HEK293 (cell line): ENCODE measurements at regions not wholly inside any gene's neighbourhood (a gene's known extent, or its start where the extent isn't known, plus 50 kb on each side); places are given as distances from the start of the nearest gene placed in this dataset.

ENCODE experiments used
- CTCF ChIA-PET: fragments of 350-600 bp; formaldehyde crosslinking; extraction: SDS; loops from one replicate; lab custom pipeline; 2021; ENCODE audit warnings: antibody characterized with exemption; lab: Yijun Ruan, JAX
- POLR2A ChIA-PET: fragments of 300-600 bp; formaldehyde crosslinking; extraction: SDS; loops from one replicate; lab custom pipeline; 2020; ENCODE audit warnings: antibody characterized with exemption, inconsistent platforms; lab: Yijun Ruan, JAX
- H3K27ac ChIP-seq: fragments of 200-500 bp; sonication (Bioruptor generic); 2 replicates; pipeline ENCODE4 v1.5.1; 2014; ENCODE audit warnings: low read depth, low read length, control low read depth, inconsistent platforms; ENCODE audit errors: extremely low read depth
- H3K36me3 ChIP-seq, 2 experiments: fragments of 200-500 bp in 1 of 2; sonication (Bioruptor generic) in 1 of 2; 1 replicate in 1 of 2; 2 replicates in 1 of 2; pipeline ENCODE4 v1.5.1; 2014 to 2017; ENCODE audit warnings: inconsistent platforms in 2 of 2, low read length in 2 of 2; ENCODE audit not compliant: control insufficient read depth in 2 of 2, insufficient read depth in 1 of 2
- H3K4me1 ChIP-seq: fragments of 200-500 bp; sonication (Bioruptor generic); 2 replicates; pipeline ENCODE4 v1.5.1; 2014; ENCODE audit warnings: mild to moderate bottlenecking, low read length, inconsistent platforms; ENCODE audit not compliant: control insufficient read depth, insufficient read depth
- H3K4me3 ChIP-seq: 2 replicates; pipeline ENCODE4 v1.5.1; 2011; ENCODE audit warnings: low read depth, mild to moderate bottlenecking, control low read depth, low read length, moderate library complexity
- H3K9me3 ChIP-seq: fragments of 200-500 bp; sonication (Bioruptor generic); 2 replicates; pipeline ENCODE4 v1.5.1; 2014; ENCODE audit warnings: low read depth, low read length, inconsistent platforms; ENCODE audit not compliant: control insufficient read depth, insufficient read depth
- EGR2 ChIP-seq: fragments of 450-650 bp; formaldehyde crosslinking; IDR thresholded peaks from 2 replicates; pipeline ENCODE4 v1.5.1; 2016; ENCODE audit warnings: low read depth, missing biosample characterization, missing genetic modification characterization
- KLF10 ChIP-seq: fragments of 450-650 bp; IDR thresholded peaks from 2 replicates; pipeline ENCODE4 v1.5.1; 2018; ENCODE audit warnings: missing biosample characterization, mild to moderate bottlenecking, missing genetic modification characterization
- KLF16 ChIP-seq: fragments of 450-650 bp; formaldehyde crosslinking; IDR thresholded peaks from 2 replicates; pipeline ENCODE4 v1.5.1; 2017; ENCODE audit warnings: missing biosample characterization, missing genetic modification characterization
- OSR2 ChIP-seq: fragments of 450-650 bp; formaldehyde crosslinking; IDR thresholded peaks from 2 replicates; pipeline ENCODE4 v1.5.1; 2016; ENCODE audit warnings: missing biosample characterization, missing genetic modification characterization
- PATZ1 ChIP-seq: fragments of 450-650 bp; formaldehyde crosslinking; IDR thresholded peaks from 2 replicates; pipeline ENCODE4 v1.5.1; 2016; ENCODE audit warnings: missing biosample characterization, missing genetic modification characterization
- RBAK ChIP-seq: fragments of 450-650 bp; formaldehyde crosslinking; IDR thresholded peaks from 2 replicates; pipeline ENCODE4 v1.5.1; 2016; ENCODE audit warnings: missing biosample characterization, missing genetic modification characterization
- SP2 ChIP-seq: fragments of 450-650 bp; formaldehyde crosslinking; IDR thresholded peaks from 2 replicates; pipeline ENCODE4 v1.5.1; 2016; ENCODE audit warnings: missing biosample characterization, missing genetic modification characterization
- SP3 ChIP-seq: fragments of 450-650 bp; formaldehyde crosslinking; IDR thresholded peaks from 2 replicates; pipeline ENCODE4 v1.5.1; 2016; ENCODE audit warnings: missing biosample characterization, missing genetic modification characterization
- YY2 ChIP-seq: fragments of 450-650 bp; formaldehyde crosslinking; IDR thresholded peaks from 2 replicates; pipeline ENCODE4 v1.5.1; 2016; ENCODE audit warnings: missing biosample characterization, missing genetic modification characterization
- ZBTB20 ChIP-seq: fragments of 450-650 bp; formaldehyde crosslinking; IDR thresholded peaks from 2 replicates; pipeline ENCODE4 v1.5.1; 2016; ENCODE audit warnings: missing biosample characterization, missing genetic modification characterization
- ZFHX2 ChIP-seq: fragments of 450-650 bp; formaldehyde crosslinking; conservative IDR thresholded peaks from 2 replicates; pipeline ENCODE4 v1.5.1; 2016; ENCODE audit warnings: missing biosample characterization, missing genetic modification characterization
- ZFP37 ChIP-seq: fragments of 450-650 bp; formaldehyde crosslinking; IDR thresholded peaks from 2 replicates; pipeline ENCODE4 v1.5.1; 2016; ENCODE audit warnings: missing biosample characterization, missing genetic modification characterization
- ZNF114 ChIP-seq: fragments of 450-650 bp; formaldehyde crosslinking; IDR thresholded peaks from 2 replicates; pipeline ENCODE4 v1.5.0; 2017; ENCODE audit warnings: missing biosample characterization, missing genetic modification characterization
- ZNF146 ChIP-seq: fragments of 450-650 bp; formaldehyde crosslinking; IDR thresholded peaks from 2 replicates; pipeline ENCODE4 v1.5.1; 2016; ENCODE audit warnings: missing biosample characterization, missing genetic modification characterization
- ZNF184 ChIP-seq: fragments of 450-650 bp; IDR thresholded peaks from 2 replicates; pipeline ENCODE4 v1.5.1; 2018; ENCODE audit warnings: missing biosample characterization, mild to moderate bottlenecking, missing genetic modification characterization
- ZNF211 ChIP-seq: fragments of 450-650 bp; formaldehyde crosslinking; IDR thresholded peaks from 2 replicates; pipeline ENCODE4 v1.5.1; 2016; ENCODE audit warnings: low read depth, missing biosample characterization, missing genetic modification characterization
- ZNF23 ChIP-seq: fragments of 450-650 bp; formaldehyde crosslinking; IDR thresholded peaks from 2 replicates; pipeline ENCODE4 v1.5.1; 2016; ENCODE audit warnings: missing biosample characterization, missing genetic modification characterization, borderline replicate concordance
- ZNF335 ChIP-seq: fragments of 450-650 bp; formaldehyde crosslinking; conservative IDR thresholded peaks from 2 replicates; pipeline ENCODE4 v1.5.1; 2016; ENCODE audit warnings: missing biosample characterization, missing genetic modification characterization
- ZNF350 ChIP-seq: fragments of 450-650 bp; formaldehyde crosslinking; IDR thresholded peaks from 2 replicates; pipeline ENCODE4 v1.5.0; 2017; ENCODE audit warnings: missing biosample characterization, mild to moderate bottlenecking, missing genetic modification characterization
- ZNF394 ChIP-seq: fragments of 450-650 bp; formaldehyde crosslinking; IDR thresholded peaks from 2 replicates; pipeline ENCODE4 v1.5.1; 2016; ENCODE audit warnings: missing biosample characterization, missing genetic modification characterization, mild to moderate bottlenecking, moderate library complexity, borderline replicate concordance
- ZNF398 ChIP-seq: fragments of 450-650 bp; formaldehyde crosslinking; IDR thresholded peaks from 2 replicates; pipeline ENCODE4 v1.5.1; 2017; ENCODE audit warnings: missing biosample characterization, missing genetic modification characterization
- ZNF416 ChIP-seq: fragments of 450-650 bp; formaldehyde crosslinking; IDR thresholded peaks from 2 replicates; pipeline ENCODE4 v1.5.1; 2016; ENCODE audit warnings: missing biosample characterization, missing genetic modification characterization
- ZNF514 ChIP-seq: fragments of 450-650 bp; formaldehyde crosslinking; IDR thresholded peaks from 2 replicates; pipeline ENCODE4 v1.5.1; 2016; ENCODE audit warnings: missing biosample characterization, missing genetic modification characterization
- ZNF548 ChIP-seq: fragments of 450-650 bp; formaldehyde crosslinking; IDR thresholded peaks from 2 replicates; pipeline ENCODE4 v1.5.1; 2016; ENCODE audit warnings: missing biosample characterization, missing genetic modification characterization
- ZNF558 ChIP-seq: fragments of 450-650 bp; formaldehyde crosslinking; IDR thresholded peaks from 2 replicates; pipeline ENCODE4 v1.5.1; 2016; ENCODE audit warnings: missing biosample characterization, missing genetic modification characterization
- ZNF560 ChIP-seq: fragments of 450-650 bp; formaldehyde crosslinking; IDR thresholded peaks from 2 replicates; pipeline ENCODE4 v1.5.1; 2017; ENCODE audit warnings: missing biosample characterization, missing genetic modification characterization, borderline replicate concordance
- ZNF610 ChIP-seq: fragments of 450-650 bp; formaldehyde crosslinking; IDR thresholded peaks from 2 replicates; pipeline ENCODE4 v1.5.1; 2016; ENCODE audit warnings: missing biosample characterization, missing genetic modification characterization, borderline replicate concordance
- ZNF623 ChIP-seq: fragments of 450-650 bp; formaldehyde crosslinking; IDR thresholded peaks from 2 replicates; pipeline ENCODE4 v1.5.1; 2016; ENCODE audit warnings: missing biosample characterization, missing genetic modification characterization
- ZNF624 ChIP-seq: fragments of 450-650 bp; formaldehyde crosslinking; IDR thresholded peaks from 2 replicates; pipeline ENCODE4 v1.5.1; 2017; ENCODE audit warnings: missing biosample characterization, missing genetic modification characterization
- ZNF785 ChIP-seq: fragments of 450-650 bp; formaldehyde crosslinking; IDR thresholded peaks from 2 replicates; pipeline ENCODE4 v1.5.1; 2016; ENCODE audit warnings: missing biosample characterization, missing genetic modification characterization
- ZNF843 ChIP-seq: fragments of 450-650 bp; formaldehyde crosslinking; IDR thresholded peaks from 2 replicates; pipeline ENCODE4 v1.5.1; 2016; ENCODE audit warnings: missing biosample characterization, missing genetic modification characterization
- ZSCAN30 ChIP-seq: fragments of 450-650 bp; IDR thresholded peaks from 2 replicates; pipeline ENCODE4 v1.5.1; 2018; ENCODE audit warnings: missing biosample characterization, mild to moderate bottlenecking, missing genetic modification characterization, moderate library complexity
- ZXDB ChIP-seq: fragments of 450-650 bp; formaldehyde crosslinking; IDR thresholded peaks from 2 replicates; pipeline ENCODE4 v1.5.1; 2016; ENCODE audit warnings: missing biosample characterization, missing genetic modification characterization

- no peaks in the 10 kb centered on the region for H3K36me3 ChIP-seq
- TF ChIP-seq ZBTB20 (tag by site-specific recombination) (no peak), KLF16 (tag by site-specific recombination) (no peak), ZNF350 (tag by site-specific recombination) (no peak), ZSCAN30 (no peak), ZNF394 (tag by site-specific recombination) (no peak), SP2 (tag by site-specific recombination) (no peak), OSR2 (tag by site-specific recombination) (no peak)
- ChIA-PET POLR2A (no interaction called here), CTCF (interaction anchor here (1.0 to 1.1 kb wide), 2 partner anchors 17 to 327 kb away, joined by 3 read pairs; no protein-coding TSS in a partner anchor)
- H3K27ac ChIP-seq, result no peak overlapping the region
- no peaks in the 10 kb centered on the region for H3K4me1 ChIP-seq
- no peaks in the 10 kb centered on the region for H3K9me3 ChIP-seq
- no peak overlapping the region for H3K4me3 ChIP-seq
These were observed 159.4 kb downstream of the COPS8 start for GRCh38 chr2:237244976-237245646.

GRCh38 chr2:237250599-237250998 lies 163.4 kb downstream of the COL6A3 start:
- Histone ChIP-seq H3K9me3 (no peaks in the 10 kb centered on the region), H3K27ac (no peak overlapping the region), H3K36me3 (no peaks in the 10 kb centered on the region), H3K4me3 (no peak overlapping the region), H3K4me1 (no peaks in the 10 kb centered on the region; the same call in 1 of the 2 replicates)
- TF ChIP-seq KLF10 (tag by site-specific recombination) (no peak), ZFP37 (tag by site-specific recombination) (no peak), ZFHX2 (tag by site-specific recombination) (no peak), ZNF548 (no peak), KLF16 (tag by site-specific recombination) (no peak), ZNF146 (tag by site-specific recombination) (no peak), ZNF624 (no peak), ZNF560 (tag by site-specific recombination) (no peak), ZNF398 (tag by site-specific recombination) (no peak), SP3 (tag by site-specific recombination) (no peak), ZNF335 (no peak), ZNF23 (tag by site-specific recombination) (no peak), YY2 (tag by site-specific recombination) (no peak), ZNF394 (tag by site-specific recombination) (no peak), SP2 (tag by site-specific recombination) (no peak), ZNF610 (tag by site-specific recombination) (no peak), ZXDB (no peak), ZNF416 (tag by site-specific recombination) (no peak), ZNF623 (tag by site-specific recombination) (no peak)
- ChIA-PET POLR2A (no interaction called here), CTCF (no interaction called here)

- H3K4me3 ChIP-seq, result no peak overlapping the region
- POLR2A ChIA-PET, result no interaction called here
- H3K27ac ChIP-seq, result no peak overlapping the region
- H3K9me3 ChIP-seq, result no peaks in the 10 kb centered on the region
- no peaks in the 10 kb centered on the region for H3K36me3 ChIP-seq
- CTCF ChIA-PET, result no interaction called here
- no peaks in the 10 kb centered on the region; the same call in 1 of the 2 replicates for H3K4me1 ChIP-seq
- TF ChIP-seq ZNF843 (tag by site-specific recombination), result no peak
- no peak for TF ChIP-seq PATZ1 (tag by site-specific recombination)
- TF ChIP-seq RBAK, result no peak
- TF ChIP-seq EGR2 (tag by site-specific recombination), result no peak
- TF ChIP-seq ZNF184 (tag by site-specific recombination), result no peak
- no peak for TF ChIP-seq ZNF785 (tag by site-specific recombination)
- TF ChIP-seq ZNF211, result no peak
- no peak for TF ChIP-seq ZNF514 (tag by site-specific recombination)
- TF ChIP-seq ZNF558, result no peak
- no peak for TF ChIP-seq ZNF114
These were observed 162.0 kb downstream of the COL6A3 start for GRCh38 chr2:237251986-237252385.
